Sigmoid colon (tissue), 4 donors: ENCODE measurements at regions not wholly inside any gene's neighbourhood (a gene's known extent, or its start where the extent isn't known, plus 50 kb on each side); places are given as distances from the start of the nearest gene placed in this dataset.
"Not testable (repeated sequence)": the region's sequence is repeated elsewhere in the genome, so short reads cannot be mapped to it uniquely, and the experiment has no call there.

Experiments
- CTCF ChIP-seq, 4 experiments: fragments of 450-650 bp in 3 of 4; fragments of 200-600 bp in 1 of 4; IDR thresholded peaks; one replicate each; pipeline ENCODE4 v1.5.1; 2016 to 2019; ENCODE audit warnings: antibody characterized with exemption in 4 of 4, mild to moderate bottlenecking in 3 of 4, moderate library complexity in 2 of 4
- EP300 ChIP-seq, 4 donors: sonication (generic); formaldehyde crosslinking; IDR thresholded peaks; one replicate each; pipeline ENCODE4 v1.6.1; 2017; ENCODE audit warnings: antibody characterized with exemption in 4 of 4
- POLR2A ChIP-seq, 2 donors: fragments of 450-650 bp; IDR thresholded peaks; one replicate each; pipeline ENCODE4 v1.6.1; 2016; ENCODE audit warnings: antibody characterized with exemption in 2 of 2, mild to moderate bottlenecking in 2 of 2, moderate library complexity in 2 of 2
- POLR2AphosphoS5 ChIP-seq, 4 donors: sonication (generic); formaldehyde crosslinking; IDR thresholded peaks; one replicate each; pipeline ENCODE4 v1.6.1; 2017; ENCODE audit warnings: antibody characterized with exemption in 4 of 4

- not testable (repeated sequence) for TF ChIP-seq CTCF, POLR2A, POLR2AphosphoS5, EP300 (IDR thresholded peaks at IDR 0.05)
Measured at GRCh38 chr7:35853194-35853593, 52.3 kb downstream of the SEPTIN7 start.
